ENCODE measurements at regions not wholly inside any gene's neighbourhood (a gene's known extent, or its start where the extent isn't known, plus 50 kb on each side); places are given as distances from the start of the nearest gene placed in this dataset.

GRCh38 chr14:84826294-84826693, 703.6 kb upstream of the FLRT2 start (continued):
- TF ChIP-seq ZSCAN5A (tag by site-specific recombination; IDR thresholded peaks at IDR 0.05): no peak

GRCh38 chr14:84850595-84850994, 679.3 kb upstream of the FLRT2 start:
- CTCF ChIA-PET: no interaction called here
- H3K4me3 ChIP-seq (ENCODE audit: low read depth, low read length): no peak overlapping the region
- H3K36me3 ChIP-seq (ENCODE audit: control insufficient read depth in 2 of 2, insufficient read depth in 1 of 2, low read length in 2 of 2): no peaks in the 10 kb centered on the region
- TF ChIP-seq ZNF133 (tag by site-specific recombination; IDR thresholded peaks at IDR 0.05) (no peak), ZNF335 (tag by site-specific recombination; conservative IDR thresholded peaks at IDR 0.05) (no peak), INSM2 (tag by site-specific recombination; IDR thresholded peaks at IDR 0.05) (no peak), KLF8 (tag by site-specific recombination; IDR thresholded peaks at IDR 0.05) (no peak), ZNF132 (tag by site-specific recombination; IDR thresholded peaks at IDR 0.05; ENCODE audit: borderline replicate concordance) (no peak), ZNF26 (tag by site-specific recombination; IDR thresholded peaks at IDR 0.05) (no peak), ZNF416 (tag by site-specific recombination; IDR thresholded peaks at IDR 0.05) (no peak), ZNF221 (tag by site-specific recombination; IDR thresholded peaks at IDR 0.05; ENCODE audit: borderline replicate concordance) (no peak), ZBTB26 (tag by site-specific recombination; optimal IDR thresholded peaks at IDR 0.05) (no peak), ZBTB49 (tag by site-specific recombination; IDR thresholded peaks at IDR 0.05; ENCODE audit: low read depth) (no peak), ZNF274 (IDR thresholded peaks at IDR 0.05; ENCODE audit: low read length) (no peak), ZNF274 (tag by site-specific recombination; IDR thresholded peaks at IDR 0.05; ENCODE audit: borderline replicate concordance) (no peak), SP2 (tag by site-specific recombination; IDR thresholded peaks at IDR 0.05) (no peak), ZNF157 (tag by site-specific recombination; IDR thresholded peaks at IDR 0.05) (no peak), ZNF654 (tag by site-specific recombination; IDR thresholded peaks at IDR 0.05; ENCODE audit: low read depth) (no peak), GFI1B (tag by site-specific recombination; IDR thresholded peaks at IDR 0.05) (no peak), ZNF146 (tag by site-specific recombination; IDR thresholded peaks at IDR 0.05) (no peak), ZNF2 (tag by site-specific recombination; IDR thresholded peaks at IDR 0.05) (no peak), ZNF560 (tag by site-specific recombination; IDR thresholded peaks at IDR 0.05; ENCODE audit: borderline replicate concordance) (no peak), ZNF280D (tag by site-specific recombination; IDR thresholded peaks at IDR 0.05) (no peak)
- no peaks in the 10 kb centered on the region for H3K4me1 ChIP-seq (ENCODE audit: control insufficient read depth, insufficient read depth, low read length)
- H3K27ac ChIP-seq (ENCODE audit: extremely low read depth, low read depth, low read length): no peak overlapping the region
- H3K9me3 ChIP-seq (ENCODE audit: control insufficient read depth, insufficient read depth, low read depth, low read length): no peaks in the 10 kb centered on the region
- POLR2A ChIA-PET: no interaction called here
